Effector CD8-positive, alpha-beta T cell (primary cell): ENCODE measurements at regions not wholly inside any gene's neighbourhood (a gene's known extent, or its start where the extent isn't known, plus 50 kb on each side); places are given as distances from the start of the nearest gene placed in this dataset.
"Not testable (repeated sequence)": the region's sequence is repeated elsewhere in the genome, so short reads cannot be mapped to it uniquely, and the experiment has no call there.

Experiments used
- DNase-seq: peaks from one replicate; lab custom pipeline; 2025; lab: John Stamatoyannopoulos, UW

DNA sequence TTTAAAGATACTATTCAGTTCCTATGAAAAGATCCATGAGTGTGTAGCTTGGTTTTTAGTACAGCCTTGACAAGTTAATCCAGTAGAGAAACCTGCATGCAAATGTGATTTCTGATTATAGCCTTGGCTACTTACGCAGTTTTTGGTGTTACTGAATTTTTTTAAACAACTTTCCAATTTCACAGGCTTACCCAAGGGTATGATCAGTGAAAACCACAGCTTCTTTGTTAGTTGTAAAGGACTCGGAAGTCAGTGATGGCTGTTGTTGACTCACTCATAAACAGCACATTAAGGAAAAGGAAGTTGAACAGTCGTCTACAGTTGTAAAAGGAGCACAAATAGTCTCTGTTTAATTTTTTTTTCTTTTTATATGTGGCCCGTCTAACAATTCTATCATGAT, 924.6 kb upstream of the ADAMTS5 start:
- DNase-seq: not testable (repeated sequence)

DNA sequence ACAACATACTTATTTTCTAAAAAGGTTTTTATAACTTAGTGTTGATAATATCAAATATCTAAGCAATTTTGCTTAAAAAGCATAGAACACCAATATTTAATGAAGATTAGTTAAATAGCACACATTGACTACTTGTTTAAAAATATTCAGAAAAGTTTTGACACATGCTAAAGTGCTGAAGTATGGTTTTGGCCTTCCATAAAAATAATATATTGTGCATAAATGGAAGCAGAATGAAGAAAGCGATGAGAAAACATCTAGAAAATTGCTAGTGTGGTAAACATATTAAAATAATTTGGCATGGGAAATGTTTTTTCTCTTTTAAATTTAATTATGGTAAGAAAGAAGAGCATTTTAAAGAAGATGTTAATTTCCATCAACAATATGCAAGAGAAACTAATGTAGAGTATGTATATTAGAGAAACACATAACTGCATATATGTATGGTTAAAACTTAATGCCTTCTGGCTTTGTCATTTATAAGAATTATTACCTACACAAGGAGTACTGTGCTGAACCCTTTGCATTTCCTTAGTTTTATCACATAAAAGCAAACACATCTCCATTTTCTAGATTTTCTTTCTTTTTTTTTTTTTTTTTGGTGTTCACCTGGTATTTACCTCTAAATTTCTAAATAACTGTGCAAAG, 921.0 kb upstream of the ADAMTS5 start:
- DNase-seq: not testable (repeated sequence)

DNA sequence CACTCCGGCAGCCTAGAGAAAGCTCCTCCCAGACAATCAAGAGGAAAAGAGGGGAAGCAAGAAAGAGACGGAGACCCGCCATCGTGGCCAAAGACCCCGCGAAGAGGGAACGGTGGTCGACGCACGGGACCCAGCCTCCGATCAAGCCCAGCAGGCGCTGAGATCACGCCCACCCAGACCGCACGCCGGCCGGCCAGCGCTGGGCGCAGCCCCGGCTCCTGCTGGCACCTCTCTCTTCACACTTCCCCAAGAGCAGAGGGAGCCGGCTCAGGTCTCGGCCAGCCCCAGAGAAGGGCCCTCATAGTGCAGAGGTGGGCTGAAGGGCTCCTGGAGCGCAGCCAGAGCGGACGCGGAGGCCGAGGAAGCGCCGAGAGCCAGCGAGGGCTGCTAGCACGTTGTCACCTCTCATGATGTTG, 918.4 kb upstream of the ADAMTS5 start:
- no peak for DNase-seq

DNA sequence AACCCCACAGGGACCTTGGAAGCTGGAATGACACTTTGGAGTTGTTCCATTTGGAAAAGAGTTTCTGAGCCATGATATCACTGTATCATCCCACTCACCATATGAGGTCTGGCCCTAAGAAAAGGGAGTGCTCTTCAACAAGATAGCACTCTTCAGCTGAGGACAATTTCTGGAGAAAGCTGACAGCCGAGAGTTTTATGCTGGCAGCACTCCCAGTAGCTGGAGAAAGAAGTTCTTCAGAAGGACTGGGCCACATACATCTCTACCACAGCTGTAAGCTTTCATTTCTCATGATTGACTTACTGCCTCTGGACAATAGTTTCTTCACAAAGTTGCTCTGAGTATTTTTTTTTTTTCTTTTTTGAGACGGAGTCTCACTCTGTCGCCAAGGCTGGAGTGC, 914.4 kb upstream of the ADAMTS5 start:
- DNase-seq: not testable (repeated sequence)

DNA sequence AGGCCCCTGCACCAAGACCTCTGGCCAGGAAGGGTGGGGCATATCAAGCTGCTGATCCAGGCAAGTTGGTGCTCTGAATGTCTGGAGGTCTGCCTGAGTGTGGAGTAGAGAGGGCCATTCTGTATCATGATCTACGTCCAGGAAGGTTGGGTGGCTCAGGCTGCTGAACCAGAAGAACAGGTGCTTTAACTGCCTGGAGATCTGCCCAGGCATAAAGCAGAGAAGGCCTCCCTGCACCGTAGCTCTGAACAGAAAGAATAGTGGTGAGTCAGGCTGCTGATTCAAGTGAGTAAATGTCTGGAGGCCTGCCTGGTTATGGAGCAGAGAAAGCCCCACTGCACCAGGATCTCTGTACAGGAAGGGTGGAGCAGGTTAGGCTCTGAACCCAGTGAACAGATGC, 905.5 kb upstream of the ADAMTS5 start:
- not testable (repeated sequence) for DNase-seq

DNA sequence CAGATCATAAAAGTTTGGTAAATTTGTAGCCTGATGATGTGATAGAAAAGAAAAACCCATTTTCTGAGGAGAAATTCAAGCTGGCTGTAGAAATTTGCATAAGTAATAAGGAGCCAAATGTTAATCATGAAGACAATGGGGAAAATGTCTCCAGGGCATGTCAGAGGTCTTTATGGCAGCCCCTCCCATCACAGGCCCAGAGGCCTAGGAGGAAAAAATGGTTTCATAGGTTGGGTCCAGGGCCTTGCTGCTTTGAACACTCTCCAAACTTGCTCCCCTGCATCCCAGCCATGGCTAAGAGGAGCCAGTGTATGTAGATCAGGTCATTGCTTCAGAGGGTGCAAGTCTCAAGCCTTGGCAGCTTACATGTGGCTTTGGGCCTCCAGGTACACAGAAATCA, 903.9 kb upstream of the ADAMTS5 start:
- DNase-seq: not testable (repeated sequence)

DNA sequence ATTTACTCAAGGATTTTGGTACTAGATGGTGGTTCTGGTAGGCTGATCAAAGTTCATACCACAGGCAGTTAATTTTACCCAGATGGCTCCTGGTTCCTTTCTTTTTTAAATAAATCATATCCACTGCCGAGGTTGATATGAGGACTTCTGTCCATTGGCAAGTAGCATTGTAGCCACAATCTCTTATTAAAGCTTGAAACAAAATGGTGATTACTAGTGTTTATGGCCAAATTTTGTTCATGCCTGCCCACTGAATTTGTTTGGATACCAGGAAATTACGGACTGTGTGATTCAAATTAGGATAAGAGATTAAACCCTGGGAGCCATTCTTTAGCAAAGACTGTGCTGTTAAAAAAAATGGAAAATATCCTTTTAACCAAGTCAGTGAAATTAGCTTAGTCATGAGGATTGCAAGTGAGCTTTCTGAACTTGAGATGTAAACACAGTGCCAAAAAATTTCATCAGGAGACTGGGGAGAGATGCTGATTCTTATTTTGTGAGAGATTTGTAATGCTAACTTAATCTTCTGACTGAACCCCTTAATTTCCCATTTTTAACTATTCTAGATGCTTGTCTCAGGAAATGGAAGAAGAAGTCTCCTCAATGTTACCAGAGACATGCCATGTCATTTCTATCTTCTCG, 893.5 kb upstream of the ADAMTS5 start:
- DNase-seq: not testable (repeated sequence)

DNA sequence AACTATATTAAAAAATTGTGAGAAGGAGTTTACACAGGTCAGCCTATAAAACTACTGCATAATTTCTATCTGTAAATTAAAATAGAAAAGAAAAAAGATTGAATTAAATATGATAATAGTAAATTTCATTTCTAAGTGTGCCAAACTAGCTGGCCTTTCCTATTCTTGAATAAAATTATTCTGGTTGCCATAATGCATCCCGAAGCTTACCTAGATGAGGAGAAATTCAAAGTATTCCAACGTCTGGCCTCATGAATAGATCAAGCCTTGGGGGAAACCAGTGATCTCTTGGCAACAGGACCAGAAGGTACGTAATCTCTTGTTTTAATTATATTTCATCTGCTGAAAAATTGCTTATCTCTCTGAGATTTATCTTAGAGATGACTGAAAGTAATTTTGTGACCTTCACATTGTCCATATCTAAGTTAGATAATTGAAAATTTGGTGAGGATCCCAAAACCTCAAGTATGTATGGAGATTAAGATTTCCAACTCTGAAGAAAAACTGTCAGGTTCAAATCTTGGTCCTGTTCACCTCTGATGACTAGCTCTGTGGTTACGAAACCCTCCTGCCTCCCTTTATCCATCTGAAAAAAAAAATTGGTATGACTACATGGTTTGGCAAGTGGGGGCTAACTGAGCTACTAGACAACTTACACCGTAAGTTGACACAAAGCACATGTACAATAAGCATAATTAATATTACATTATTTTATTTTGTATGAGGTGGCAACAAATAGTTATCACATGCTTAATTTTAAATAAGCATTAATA, 891.4 kb upstream of the ADAMTS5 start:
- not testable (repeated sequence) for DNase-seq

DNA sequence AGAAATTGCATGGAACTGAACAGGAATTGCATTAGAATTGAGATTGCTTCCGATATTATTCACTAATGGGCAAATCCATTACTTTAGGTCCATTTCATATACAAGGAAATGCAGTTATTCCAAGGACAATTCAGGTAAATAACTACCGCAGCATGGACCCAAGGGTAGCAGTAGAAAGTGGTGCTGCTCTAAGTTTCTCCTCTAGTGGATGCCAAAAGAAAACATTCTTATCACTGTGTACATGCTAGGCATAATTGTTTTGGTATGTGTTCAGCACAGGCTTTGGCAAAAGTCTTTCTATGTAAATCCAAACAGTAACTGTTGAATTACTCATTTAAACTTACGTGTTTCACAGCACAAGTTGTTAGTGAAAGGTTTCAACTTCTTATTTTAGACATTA, 890.1 kb upstream of the ADAMTS5 start:
- DNase-seq: not testable (repeated sequence)

DNA sequence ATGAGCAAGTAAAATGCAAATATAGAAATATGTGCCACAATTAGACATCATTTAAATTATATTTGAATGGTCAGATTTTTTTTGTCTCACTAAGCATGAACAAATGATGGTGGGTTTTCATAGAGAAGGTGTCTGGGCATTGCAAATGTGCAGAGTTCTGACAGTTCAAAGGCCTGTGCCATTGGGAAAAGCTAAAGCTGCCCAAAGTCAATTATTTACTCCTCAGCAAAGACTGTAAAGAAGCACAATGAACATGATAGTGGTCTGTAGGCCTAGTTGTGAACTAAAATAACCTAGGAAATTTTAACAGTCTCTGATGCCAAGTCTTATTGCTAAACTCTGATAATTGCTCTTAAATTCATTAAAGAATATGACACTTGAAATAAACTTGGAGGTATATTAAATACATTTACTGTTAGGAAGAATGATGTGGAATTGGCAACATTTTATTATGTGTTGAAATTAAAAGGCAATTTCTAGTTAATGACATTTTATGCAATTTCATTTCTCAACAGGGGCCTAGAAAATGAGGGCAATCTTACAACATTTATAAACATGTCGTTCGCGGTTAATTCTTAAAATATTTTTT, 874.3 kb upstream of the ADAMTS5 start:
- no peak for DNase-seq

DNA sequence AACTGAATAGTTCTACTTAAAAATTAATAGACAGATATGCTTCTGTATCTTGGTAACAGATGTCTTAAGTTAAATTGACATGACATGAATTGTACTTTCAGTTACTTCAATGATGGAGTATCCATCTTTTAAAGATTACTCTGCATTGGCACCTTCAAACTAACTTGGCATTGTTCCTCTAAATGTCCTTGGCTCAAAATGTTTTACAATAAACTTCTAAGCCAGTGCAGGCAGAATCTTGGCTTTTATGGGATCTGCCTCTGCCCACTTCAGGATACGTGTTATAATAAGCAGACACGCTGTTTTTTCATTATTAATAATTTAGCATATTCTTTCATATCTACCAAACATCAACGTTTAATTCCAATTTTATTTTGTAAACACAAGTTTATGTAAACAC, 873.4 kb upstream of the ADAMTS5 start:
- DNase-seq: no peak

DNA sequence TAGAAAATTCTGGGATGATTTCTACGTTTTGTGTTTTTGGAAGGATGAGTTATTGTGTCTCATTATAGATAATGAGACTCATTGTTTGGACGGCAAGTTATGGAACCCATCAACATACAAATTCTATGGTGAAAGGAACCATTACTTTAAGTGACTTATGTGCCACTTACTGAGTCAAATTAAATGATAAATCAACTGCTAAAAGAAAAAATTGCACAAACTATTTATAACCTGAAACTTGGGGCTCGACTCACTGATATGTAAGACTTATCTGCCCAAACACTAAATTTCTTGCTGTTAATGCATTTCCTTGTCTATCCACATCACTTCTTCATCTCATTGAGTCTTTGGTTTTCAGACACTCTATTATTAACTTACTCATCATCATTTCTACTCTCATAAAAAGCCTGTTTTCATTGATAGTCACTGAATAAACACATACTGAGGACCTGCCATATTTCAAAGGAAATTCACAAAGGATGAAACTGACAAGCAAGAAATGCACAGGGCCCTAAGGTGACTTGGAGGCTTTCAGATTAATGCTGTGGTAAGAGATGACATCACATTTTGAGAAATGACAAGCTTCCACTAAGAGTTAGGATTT, 872.7 kb upstream of the ADAMTS5 start:
- DNase-seq: no peak

DNA sequence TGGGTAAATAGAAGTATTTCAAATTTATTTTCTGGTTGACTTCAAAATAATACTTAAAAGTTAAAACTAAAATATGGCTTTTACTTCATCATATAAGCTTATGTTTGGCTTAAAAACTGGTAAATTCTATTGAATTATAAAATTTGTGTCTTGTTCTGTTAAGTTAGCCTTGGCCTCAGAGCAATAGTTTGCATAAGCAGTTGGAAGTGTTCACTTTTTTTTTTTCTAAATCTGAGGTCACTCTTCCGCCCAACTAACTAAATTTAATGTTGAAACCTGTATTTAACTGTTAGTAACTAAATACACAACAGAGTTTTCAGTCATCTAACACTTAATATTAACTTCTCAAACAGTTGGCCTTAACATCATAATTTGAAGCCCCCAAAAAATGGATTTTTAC, 871.7 kb upstream of the ADAMTS5 start:
- DNase-seq: no peak

DNA sequence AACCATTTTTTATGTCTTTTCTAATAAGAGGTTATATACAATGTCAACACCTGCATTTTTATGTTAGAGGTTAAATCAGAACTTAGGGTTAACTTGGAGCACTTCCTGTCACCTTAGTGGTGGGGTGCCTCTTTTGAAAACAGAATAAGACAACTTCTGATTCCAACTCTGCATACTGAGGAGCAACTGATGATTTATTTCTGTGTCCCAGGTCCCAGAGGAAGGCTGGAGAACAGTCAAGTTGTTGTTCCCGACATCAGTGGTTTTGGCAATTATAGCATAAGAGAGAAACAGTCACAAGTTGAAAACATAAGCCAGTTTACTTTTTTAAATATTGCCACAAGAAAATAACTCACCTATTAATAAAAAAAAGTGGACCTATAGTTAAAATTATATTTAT, 871.0 kb upstream of the ADAMTS5 start:
- no peak for DNase-seq

DNA sequence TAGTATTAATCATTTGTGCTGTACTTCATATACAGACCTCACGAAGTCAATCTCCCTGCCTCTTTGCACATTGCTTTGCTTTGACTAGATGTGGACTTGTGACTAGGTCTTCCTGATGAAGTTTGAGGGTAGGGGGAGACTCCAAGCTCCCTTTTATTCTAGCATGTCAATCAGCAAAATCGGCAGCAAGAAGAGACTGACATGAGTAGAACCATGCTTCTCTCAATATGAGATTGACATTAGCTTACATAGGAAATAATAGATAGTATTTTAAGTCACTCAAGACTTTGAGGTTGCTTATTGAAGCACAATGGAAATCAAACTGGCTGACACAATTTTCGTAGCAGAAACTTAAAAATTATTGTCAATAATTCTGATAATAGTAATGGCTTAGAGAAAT, 866.4 kb upstream of the ADAMTS5 start:
- no peak for DNase-seq

DNA sequence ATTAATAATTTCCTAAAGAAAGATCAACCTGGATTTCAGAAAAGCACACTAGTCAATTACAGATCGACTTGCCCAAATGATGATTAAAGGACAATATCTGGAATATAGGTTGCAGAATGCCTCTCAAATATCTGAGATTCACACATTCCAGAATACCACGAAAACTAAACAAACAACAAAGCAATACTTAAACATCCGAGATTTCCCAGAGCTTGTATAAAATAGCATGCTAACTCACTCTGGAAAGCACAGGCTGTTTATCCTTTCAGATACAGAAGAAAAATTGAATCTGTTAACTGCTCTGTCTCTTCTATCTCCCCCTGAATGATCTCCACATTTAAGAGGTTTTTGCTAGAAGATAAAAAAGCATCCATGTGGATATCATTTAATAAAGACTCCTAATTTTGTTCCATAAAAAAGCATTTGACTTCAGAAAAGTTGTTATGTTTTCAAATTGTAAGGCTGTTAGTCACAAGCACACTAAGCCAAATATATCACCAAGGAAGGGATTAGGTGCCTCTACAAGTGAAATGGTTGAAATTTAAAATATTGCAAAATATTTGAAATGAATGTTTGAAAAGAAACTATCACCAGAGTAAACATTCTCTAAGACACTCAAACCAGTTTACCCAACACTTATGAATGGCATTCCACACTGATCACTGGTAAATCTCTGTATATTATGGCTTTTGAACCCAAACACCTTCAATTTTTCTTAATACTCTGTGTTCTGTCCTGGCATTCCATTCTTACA, 865.1 kb upstream of the ADAMTS5 start:
- no peak for DNase-seq

DNA sequence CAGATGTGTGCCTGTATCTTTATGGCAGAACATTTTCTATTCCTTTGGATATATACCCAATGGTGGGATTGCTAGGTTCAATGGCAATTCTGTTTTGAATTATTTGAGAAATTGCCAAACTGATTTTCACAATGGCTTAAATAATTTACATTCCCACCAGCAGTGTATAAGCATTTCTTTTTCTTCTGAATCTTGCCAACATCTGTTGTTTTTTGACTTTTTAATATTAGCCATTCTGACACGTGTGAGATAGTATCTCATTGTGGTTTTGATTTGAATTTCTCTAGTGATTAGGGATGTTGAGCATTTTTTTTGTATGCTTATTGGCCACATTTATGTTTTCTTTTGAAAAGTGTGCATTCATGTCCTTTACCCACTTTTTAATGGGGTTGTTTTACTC, 864.3 kb upstream of the ADAMTS5 start:
- DNase-seq: no peak

DNA sequence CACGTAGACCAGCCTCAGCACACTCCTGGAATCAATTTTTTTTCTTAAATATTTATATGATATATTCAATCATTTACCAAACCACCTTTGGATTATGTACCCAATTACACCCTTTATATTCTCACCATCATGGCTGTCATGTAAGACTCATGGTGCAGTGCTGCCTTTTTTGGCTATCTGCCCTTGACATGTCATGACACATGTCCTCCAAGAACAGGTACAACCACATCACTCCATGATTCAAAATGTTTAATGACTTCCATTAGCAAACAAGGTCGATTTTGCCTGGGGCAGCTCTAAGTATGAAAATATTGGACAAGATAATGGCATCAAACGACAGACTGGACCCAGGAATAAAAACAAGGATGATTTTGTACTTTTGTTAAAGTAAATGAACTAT, 861.1 kb upstream of the ADAMTS5 start:
- DNase-seq: no peak

DNA sequence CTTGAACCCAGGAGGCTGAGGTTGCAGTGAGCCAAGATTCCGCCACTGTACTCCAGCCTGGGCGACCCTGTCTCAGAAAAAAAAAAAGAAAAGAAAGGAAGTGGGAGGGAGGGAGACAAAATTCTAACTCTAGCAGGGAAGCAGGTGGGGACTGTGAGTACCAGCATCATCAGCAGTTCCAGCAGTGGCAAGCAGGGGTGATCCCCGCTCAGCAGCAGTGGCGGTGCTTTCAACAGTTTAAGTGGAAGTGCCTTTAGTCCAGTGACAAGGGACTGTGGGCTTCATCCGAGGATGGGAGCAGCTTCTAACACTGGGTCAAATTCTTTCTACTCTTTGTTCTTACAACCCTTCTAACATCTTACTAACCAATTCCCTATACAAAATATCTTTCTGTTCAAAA, 858.1 kb upstream of the ADAMTS5 start:
- DNase-seq: no peak

DNA sequence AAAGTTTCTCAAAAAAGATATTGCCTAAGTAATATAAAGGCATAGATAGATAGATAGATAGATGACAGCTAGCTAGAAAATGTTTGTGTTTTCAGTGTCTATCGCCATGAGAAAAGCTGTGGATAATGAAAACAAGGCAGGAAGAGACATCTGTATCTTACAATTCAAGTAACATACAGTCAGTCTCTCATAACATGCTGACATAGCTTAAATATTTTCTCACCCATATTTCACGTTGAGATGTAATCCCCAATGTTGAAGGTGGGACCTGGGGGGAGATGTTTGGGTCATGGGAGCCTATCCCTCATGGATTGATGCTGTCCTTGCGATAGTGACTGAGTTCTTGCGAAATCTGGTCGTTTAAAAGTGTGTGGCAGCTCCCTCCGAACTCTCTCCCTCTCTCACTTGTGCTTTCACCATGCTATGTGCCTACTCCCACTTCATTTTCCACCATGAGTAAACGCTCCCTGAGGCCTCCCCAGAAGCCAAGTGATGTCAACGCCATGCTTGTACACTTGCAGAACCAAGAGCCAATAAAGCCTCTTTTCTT, 856.8 kb upstream of the ADAMTS5 start:
- no peak for DNase-seq

DNA sequence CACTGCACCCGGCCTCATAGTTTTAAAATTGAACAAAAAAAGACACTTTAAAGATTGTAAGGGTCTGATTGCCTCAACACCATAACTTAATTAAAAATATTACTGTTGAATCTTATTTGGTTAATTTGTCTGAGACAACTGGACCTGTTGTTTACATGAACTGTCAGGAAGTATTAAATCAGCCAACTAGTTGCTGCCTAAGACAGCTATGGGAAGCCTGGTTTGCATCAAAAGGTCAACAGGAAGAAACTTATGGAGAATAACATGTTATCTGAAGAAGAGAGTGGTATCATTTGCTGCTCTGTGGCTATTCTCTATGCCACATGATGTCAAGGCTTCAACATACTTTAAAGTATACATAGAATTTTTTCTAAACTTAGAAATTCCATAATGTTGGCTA, 853.5 kb upstream of the ADAMTS5 start:
- no peak for DNase-seq
